NCI-H1092 (cell line): ENCODE measurements at regions not wholly inside any gene's neighbourhood (a gene's known extent, or its start where the extent isn't known, plus 50 kb on each side); places are given as distances from the start of the nearest gene placed in this dataset.

Experiments
- DNase-seq: peaks from one replicate; lab custom pipeline; 2025; lab: John Stamatoyannopoulos, UW

DNA sequence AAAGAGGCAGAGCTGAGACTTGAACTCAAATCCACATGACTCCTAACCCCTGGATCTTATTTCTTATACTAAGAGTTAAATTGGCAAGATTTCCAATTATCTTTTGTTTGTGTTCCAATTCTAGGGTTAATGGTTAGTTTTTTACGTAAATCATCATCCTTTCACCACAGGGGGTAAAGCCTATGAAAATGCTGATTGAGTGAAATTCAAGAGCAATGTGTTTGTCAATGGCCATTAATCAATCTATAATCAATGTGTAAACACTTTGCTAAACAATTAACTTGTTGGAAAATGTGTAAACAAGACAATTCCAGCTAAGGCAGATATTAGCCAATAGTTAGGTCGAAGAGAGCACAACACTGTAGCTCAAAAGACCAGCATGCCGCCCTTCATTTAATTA is 376.5 kb upstream of the ACVR2A start:
- DNase-seq, result no peak

DNA sequence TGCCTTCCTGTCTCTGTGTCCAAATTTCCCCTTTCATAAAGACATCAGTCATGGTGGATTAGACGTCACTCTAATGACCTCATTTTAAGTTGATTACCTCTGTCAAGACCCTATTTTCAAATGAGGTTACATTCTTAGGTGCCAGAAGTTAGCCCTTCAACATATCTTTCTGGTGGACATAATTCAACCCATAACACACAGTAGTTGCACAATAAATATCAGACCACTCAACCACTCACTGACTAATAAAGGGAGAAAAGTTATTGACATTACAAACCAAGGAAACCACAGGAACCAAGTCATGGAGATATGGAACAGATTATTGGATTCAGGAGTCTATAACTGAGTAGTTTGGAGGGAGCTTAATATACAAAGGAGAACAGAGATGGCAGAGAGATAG is 377.4 kb upstream of the ACVR2A start:
- no peak for DNase-seq

DNA sequence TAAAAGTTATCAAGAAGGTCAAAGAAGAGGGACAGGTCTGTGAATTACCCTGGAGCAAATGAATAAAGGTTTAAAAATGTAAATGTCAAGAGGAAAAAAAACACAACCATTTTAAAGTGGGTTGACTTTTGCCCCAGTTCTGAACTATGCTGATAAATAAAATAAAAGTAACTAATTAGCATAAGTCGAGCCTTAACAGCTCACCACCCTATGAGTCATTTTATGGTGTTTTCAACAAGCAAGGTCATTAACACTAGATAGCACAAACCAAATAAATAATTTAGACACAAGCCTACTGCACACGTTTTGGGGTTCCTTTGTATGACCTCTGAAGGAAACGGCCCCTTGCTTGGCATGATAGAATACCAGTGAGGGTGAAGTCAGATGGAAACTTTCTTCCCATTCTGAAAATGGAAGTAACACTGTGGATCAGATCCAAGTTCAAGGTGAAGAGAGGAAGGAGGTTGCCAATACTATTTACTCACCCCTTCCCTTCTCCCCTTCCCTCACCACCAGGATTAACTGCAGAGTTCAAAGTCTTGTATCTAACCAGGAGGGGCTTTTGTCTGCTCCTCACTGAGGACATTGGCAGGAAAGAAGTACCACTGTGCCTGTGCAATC is 380.0 kb upstream of the ACVR2A start:
- no peak for DNase-seq

DNA sequence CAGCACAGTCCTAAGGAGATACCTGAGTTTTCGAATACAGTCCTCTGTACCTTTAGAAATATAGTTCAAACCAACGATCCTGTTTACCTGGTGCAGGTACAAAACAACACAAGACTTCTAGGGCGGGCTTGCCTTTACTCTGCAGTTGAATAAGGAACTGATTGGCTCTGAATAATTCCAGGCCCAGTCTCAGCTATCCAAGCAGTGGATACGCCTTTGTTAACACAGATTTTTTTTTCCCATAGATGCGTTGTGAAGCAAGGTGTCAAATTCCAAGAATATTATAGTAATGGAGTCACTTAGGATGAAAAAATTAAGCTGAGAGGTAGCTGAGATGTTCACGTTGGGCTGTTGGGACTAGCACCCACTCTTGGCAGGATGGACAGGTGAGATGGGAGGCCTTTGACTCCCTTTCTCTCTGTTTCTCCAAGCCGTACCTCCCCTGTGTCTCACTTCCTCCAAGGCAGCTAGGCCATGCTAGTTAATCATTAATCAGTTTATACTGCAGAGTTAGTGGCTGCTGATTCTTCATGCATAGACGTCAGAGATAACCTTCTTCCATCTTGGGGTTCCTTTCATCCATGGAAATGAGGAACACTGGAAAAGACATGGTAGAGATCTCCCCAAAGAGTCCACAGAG is 380.8 kb upstream of the ACVR2A start:
- no peak for DNase-seq

DNA sequence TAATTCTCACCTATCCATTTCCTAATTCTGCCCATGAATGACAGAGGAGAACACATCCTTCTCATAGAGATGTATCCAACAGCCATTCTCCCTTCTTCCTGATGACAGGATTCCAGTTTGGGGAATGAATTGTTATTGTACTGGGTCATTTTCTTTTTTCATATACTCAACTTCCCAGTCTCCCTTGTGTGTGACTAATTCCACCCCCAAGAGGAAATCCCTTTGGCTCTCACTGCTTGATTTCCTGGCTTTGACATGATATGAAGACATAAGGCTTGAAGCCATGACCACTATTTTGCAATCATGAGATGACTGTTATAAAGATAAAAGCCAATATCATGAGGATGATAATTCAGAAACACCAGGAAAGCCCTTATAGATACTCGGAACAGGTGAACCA is 384.7 kb upstream of the ACVR2A start:
- no peak for DNase-seq

DNA sequence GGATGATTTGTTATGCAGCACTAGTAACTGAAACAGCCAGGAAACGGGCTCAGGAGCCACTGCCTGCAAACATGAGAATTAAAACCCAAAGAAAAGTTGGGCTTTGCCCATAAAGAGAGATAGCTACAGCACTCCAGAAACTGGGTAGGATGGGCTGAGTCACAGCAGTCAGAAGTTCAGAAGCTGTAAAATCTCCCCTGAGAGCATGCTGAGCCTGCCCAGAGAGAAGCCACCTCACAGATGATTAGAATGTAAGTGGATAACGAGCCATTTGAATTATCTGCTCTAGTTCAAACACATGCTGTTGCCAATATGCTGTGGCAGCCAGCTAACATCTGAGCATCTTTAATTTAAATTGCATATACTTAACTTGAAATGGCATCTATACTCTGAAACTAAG is 388.1 kb upstream of the ACVR2A start:
- no peak for DNase-seq

DNA sequence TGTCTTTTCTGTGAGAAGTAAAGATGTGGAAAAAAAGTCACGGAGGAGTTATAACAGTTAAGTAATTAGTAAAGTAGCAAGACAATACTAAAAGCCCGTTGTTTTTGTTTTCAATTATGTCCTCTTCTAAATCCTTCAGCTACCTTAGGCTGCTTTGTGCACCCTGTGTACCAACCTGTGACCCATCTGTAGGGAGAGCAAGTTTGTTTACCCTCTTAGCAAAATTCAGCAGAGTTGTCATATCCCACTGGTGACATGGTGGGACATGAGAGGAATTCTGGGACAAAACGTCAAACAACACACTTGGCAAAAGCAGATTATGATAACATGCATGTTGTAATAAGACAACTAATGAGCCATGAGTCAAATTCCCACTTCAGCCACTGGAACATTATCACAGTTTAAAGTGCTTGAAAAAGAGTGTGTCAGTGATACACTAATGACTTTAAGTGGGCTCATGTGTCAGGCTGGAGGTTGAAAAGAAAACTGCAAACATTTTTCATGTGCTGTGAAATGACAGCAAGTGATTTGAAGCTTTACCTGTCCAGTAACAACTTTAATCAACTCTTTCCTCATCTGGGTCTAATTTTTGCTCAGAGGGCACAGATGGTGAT is 392.8 kb upstream of the ACVR2A start:
- DNase-seq, result no peak

DNA sequence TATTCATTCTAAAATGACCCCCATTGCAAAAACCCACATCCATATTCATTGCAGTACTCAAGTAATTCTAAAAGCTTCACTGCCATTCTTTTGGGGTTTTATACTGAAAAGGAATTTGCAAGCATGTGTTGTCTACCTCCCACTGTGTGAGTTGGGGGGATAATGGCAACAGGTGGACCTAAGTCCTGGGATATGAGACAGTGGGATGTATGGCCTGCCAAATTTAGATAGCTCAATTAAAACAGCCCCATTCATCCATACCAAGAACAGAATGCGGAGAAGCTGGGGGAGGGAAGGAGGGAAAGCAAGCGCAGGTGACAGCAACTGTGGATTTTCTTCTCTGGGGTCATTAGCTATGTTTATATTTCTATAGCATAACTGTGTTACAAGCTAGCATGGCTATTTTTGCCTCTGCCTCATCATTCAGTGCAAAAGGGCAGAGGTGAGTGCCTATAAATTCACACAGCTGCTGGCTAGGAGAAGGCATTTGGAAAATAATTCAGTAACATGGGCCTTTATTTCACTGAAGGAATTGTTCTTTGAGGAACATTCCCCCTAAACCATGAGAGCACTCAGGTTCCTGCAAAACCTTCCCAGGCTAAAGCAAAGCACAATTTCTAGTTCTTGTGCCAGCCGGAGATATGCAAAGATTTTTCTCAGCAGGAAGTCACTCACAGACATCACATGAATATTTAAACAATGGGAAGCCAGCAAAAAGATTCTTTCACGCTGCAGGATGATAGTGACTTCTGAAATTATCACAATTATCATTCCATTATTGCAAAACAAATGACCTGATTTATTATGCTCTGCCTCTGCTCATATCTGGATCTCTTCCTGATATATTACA is 393.9 kb upstream of the ACVR2A start:
- no peak for DNase-seq

DNA sequence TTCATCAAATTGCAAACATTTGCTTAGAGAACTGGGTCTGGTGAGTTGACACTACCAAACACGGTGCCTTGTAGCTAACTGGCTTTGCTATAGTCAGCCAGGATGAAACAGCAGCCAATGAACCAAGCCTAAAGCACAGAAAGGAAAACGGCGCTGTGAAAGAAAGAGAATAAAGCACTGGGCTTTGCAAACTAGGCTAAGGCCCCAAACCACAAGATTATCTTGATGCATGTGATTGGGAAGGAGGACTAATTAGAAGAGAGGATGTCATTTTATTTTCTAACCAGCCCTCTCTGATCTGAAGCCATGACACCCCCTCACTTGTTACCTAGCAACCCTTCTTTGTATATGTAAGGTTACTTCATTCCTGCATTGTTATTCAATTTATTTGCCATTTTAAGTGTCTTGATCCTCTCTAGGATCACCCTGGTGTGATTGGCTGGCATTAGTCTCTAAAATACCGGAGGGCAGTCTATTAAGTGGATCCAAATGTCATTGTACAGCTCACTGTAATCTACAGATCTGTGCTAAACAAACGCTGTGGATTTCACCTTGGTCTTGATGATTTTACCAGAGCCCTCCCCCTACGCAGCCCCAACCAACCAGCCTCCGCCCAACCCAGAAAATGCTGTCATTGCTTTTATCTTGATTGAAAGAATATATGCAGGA is 395.4 kb upstream of the ACVR2A start:
- no peak for DNase-seq

DNA sequence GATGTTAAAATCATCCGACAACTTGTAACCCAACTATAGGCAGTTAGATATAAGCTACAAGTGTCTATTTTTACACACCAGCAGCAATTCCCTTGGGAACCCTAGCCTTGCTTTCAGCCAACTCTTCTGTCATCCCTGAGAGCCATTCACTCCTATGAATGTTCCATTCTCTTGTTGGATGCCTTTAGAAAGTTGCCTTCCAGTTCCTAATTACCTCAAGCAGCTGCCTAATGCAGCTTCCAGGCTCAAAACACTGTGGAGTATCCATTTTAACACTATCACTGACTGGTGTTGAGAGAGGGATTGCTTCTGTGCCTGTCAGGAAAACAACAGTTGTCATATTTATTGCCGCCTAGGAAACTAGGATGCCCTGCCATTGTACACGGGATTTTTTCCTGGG is 402.0 kb upstream of the ACVR2A start:
- no peak for DNase-seq

DNA sequence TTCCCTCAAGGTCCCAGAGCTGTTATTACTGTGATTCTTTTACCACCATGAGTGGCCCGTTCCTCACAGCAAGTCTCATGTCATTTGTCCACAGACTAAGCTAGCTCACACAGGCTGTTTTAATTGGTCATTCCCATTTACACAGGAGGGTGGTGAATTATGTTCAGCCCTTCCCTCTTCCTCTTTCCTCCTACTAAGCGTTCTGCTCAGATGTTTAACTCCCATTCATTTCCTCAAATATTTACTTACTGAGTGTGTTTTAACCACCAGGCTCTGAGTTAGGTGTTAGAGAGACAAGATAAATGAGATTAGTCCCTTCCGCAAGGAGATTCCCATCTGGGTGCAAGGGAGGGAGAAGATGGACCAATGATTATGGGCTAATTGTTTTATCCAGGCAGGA is 403.6 kb upstream of the ACVR2A start:
- DNase-seq, result no peak

DNA sequence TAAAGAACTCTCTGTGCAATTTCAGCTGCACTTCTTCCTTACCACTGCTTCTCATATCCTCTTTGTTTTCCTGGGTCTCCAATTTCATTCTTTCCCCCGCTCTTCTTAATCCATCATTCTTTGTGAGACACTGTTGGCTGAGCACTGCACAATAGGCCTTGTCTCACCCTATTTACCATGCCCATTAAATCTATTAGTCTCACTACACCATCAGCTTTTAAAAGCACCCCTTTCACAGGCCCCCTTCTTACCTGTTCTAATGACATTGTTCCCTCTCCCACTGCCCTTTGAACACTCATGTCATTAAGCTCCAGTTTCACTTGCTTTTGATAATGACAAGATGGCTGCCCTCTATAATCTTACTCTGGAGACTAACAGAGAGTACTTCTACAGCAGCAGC is 404.1 kb upstream of the ACVR2A start:
- DNase-seq, result no peak

DNA sequence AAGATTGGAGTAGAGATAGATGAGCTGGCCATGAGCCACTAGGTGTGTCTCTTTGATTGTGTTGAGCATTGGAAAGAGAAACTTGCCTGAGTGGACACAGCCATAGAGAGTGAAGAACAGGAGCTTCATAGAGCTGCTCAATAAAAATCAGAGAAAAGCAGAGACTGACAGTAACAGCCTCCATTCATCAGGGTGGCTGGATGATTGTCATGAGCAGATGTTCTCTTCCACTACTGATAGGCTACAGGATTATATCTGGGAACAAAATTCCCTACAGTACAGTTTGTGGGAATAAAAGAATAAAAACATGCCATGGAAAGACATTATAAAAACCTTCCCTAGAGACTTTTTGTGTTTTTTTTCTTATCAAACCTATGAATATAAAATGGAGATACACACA is 404.8 kb upstream of the ACVR2A start:
- no peak for DNase-seq

DNA sequence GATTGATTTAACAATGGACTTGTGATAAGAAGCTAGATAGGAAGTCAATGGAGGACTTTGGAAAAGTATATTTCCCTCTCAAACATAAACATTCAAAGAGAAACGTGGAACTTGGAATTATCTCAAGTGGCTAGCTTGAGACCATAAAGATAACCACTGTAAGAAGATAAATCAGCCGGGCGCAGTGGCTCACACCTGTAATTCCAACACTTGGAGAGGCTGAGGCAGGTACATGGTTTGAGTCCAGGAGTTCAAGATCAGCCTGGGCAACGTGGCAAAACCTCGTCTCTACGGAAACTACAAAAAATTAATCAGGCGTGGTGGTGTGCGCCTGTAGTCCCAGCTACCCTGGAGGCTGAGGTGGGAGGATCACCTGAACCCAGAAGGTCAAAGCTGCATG is 405.9 kb upstream of the ACVR2A start:
- DNase-seq, result no peak

DNA sequence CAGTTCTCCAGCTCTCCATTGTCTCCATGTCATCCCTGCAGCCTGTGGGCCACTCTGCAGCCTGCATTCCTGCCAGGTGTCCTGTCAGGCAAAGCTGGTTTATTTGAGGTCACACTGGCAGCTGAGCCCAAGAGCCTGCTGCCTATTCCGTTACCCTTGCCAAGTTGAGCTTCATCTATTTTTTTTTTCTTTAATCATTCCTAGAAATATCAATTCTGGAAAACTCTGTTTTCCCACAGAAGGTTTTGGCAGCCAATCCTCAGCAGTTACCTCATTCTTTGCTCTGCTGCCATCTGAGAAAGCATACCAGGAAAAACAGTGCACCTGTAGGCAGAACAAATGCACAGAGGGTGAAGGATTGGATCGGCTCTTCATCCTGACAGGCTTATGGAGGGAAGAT is 411.0 kb upstream of the ACVR2A start:
- DNase-seq, result no peak

DNA sequence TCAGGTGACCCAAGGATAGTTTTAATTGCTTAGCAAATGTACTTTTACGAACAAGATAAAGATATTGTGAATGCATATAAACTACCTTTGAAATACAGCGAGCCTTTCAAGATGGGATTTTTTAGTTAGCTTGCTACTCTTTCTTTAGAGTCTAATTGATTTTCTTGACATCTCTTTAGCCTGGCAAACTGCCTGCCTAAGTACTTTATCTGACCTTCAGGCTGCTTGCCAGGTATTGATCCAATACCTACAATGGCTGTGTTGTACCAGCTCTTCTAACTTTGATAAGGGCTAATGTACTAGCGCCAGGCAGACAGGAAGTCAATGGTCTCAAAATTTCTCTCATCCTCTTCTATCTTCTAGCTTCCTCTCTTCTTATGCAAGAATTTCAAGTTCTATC is 414.4 kb upstream of the ACVR2A start:
- no peak for DNase-seq

DNA sequence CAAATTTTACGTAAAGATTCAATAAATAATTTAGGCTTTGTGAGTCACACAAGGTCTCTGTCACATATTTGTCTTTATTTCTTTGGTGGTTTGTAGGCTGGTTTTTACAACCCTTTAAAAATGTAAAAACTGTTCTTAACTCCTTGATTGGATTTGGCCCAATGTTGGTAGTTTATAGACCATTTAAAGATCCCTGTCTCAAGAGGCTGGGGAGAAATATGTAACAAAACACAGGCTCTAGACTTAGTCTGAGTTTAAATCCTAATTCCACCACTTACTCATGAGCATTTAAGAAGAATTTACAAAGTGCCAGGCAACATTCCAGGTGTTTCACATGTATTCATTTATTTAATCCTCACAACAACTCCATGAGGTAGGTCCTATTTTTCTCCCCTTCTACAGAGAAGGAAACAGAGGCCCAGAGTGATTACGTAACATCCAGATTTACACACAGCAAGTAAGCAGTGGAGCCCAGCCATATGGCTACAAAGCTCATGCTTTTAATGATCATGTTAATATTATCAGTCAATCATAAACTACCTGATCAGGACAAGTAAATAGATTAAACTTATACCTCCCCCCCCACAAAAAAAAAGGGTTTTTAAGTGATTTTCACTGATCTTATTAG is 416.6 kb upstream of the ACVR2A start:
- DNase-seq, result no peak

DNA sequence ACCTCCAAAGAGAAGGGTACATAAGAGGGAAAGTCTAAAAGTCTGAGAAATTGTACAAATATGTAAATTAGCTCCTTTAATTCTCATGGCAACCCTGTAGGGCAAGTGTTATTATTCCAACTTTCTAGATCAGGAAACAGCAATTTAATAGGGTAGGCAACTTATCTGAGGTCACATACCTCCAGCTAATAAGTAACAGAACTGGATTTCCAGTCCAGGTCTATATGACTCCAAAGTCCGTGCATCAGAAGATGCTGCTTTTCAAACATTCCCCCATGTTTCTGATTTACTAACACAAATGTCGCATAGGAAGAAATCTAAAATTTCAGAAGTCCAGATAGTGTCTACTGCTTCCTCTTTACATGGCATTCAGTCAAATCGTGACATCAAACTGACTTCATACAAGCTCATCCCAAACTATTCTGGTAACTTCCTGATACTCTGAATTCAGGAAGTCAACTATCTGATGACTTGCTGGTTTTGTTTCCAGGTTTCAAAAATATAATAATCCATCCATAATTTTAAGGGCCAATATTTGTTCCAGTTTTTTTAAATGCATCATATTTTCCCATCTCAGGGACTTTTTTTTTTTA is 419.3 kb upstream of the ACVR2A start:
- DNase-seq, result no peak

DNA sequence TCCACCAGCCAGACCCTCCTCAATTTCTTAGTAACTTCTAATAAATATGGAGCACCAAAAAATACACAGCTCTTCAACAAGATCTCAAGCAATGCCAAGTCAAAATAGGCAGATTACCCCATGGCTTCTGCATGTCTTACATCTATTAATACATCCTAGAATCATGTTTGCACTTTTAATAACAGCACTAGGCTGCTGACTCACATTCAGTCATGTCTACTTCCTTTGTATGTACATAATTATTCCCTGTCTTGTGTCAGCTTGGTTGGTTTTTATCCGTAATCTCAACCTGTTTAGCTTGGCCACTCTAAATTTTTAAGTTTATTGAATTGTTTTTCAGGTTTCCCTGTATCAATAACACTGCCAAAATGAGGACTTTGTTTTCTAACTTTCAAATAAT is 420.1 kb upstream of the ACVR2A start:
- DNase-seq, result no peak

DNA sequence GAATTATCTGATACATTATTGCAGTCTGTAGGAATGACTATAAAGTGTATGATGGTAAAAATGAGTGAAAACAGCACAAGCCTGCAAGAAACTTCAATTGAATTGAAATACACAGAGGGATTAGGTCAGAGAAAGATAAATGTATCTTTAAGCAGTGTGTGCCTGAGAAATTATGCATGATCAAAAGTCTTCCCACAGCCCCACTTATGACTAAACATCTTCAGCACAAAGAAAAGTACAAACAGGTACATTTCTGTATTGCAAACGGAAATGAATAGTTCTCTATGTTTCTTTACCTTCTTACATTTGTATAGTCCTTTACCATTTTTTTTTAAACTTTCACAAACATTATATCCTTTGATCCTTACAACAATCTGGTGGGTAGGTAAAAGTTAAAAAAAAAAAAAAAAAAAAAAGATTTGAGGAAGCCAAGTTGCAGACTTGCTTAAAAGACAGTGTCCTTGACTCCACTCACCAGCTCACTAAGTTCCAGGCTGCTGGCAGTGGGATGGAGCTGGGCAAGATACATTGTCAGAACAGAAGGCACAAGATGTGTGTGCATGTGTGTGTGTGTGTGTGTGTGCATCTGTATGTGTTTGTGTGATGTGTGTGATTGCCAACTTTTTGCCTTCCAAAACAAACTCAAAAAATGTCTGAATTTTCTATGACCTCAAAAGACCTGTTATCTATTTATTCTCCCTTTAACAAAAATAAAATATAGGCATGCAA is 423.7 kb upstream of the ACVR2A start:
- no peak for DNase-seq

DNA sequence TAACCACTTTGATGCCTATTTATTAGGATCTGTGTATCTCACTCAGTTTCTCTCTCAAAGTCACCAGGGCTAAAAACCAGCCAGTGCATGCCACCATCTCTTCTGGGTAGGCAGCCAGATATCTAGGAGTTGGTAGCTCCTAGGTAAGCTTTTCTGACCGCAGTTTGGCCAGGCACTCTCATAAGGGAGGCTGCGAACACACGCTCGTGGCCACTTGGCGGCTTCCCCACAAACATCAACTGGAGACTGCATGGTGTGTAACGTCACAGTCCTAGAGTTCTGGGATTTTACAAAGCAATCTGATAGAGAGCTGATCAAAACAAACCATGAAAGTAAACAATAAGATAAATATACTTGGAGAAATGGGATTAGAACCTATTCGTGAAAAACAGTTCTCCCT is 424.3 kb upstream of the ACVR2A start:
- no peak for DNase-seq
